Smooth muscle cell of the brain vasculature (primary cell): ENCODE measurements at regions not wholly inside any gene's neighbourhood (a gene's known extent, or its start where the extent isn't known, plus 50 kb on each side); places are given as distances from the start of the nearest gene placed in this dataset.

Experiments used
- DNase-seq: peaks from one replicate; pipeline ENCODE4 v3.0.0-alpha.2; 2012; ENCODE audit warnings: low read depth, low spot score

DNA sequence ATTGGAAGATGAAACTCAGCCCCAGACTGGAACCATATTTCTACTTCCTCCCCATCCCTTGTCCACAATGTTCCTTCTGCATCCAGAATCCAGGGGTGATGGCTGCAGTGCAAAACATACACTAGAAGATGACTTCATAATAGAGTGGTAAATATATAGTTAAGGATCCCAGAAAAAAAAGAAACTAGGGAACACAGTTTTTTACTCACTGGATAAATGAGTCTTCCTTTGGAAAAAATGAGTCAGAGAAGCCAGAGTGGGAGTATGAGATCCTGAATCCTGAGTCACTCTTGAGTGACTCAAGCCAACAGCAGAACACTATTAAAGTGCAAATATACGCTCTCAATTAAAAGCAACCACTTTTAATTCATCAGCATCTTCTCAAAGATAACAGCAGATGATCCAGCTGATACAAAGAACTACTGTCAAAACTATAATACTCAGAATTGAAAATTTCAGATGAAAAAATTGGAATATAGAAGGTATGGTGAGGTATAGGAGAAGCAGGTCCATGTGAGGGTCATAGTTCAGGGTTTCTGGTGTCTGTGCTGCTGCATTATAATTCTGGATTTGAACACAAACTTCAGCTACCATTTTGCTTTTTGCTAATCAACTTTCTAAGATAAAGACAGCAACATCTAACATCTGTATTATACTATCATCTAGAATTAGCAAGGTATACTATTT is 987.2 kb upstream of the CDH2 start:
- no peak for DNase-seq

GRCh38 chr18:29163596-29163995 is 986.7 kb upstream of the CDH2 start:
- DNase-seq, result no peak

DNA sequence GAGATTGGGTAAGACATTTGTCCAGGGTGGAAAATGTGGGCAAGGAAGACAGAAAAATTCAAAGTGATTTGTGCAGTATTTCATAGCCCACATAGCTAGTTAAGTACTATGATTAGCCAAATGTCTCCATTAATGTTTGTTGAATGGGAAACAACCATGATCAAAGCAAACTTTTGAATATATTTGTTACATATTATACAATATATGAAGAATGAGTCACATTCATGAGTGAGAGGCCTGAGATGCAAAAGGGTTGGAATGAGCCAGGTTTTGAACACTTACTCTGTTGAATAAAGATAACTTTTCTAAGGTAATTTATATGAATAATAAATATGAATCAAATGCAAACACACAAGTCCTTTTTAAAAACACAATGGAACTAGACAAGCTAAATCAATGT is 984.5 kb upstream of the CDH2 start:
- no peak for DNase-seq

DNA sequence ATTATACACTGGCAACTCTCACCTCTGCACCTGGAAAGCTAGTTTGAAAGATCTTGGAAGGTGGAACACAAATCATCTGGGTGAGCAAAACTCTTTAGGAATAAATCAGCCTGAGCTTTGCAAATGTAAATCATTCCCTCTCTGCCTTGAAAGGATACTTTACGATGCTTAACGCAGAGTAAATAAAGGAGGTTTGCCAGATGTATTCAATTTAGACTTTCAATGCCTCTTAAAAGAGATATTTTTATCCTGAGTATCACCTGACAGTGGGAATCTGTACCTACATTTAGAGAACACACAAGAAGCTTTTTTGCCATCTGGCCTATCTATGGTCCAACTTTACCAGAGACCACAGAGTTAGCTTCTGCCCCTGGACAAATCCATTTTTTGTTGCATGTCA is 983.2 kb upstream of the CDH2 start:
- DNase-seq, result no peak

GRCh38 chr18:29157905-29158304 is 981.0 kb upstream of the CDH2 start:
- no peak for DNase-seq

GRCh38 chr18:29157057-29157780 is 980.3 kb upstream of the CDH2 start:
- DNase-seq, result no peak

DNA sequence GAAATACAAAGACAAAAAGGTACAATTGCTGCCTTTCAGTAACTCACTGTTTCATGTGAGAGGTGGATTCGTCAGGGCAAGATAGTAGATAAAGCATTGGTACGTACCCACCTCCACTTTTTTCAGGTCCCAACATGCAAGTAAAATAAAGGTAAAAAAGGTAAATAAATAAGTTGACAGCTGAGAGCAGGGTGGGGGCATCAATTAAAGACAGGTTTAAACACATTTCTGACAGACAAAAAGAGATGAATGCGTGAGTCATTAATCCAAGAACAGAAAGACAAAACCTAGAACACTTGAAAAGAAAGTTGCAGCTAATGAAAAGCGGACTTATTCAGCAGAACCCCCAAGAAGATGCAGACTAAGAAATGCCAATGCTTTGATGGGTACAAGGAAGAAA is 979.6 kb upstream of the CDH2 start:
- DNase-seq, result no peak

- no peak for DNase-seq
Measured at GRCh38 chr18:29154758-29155725, 978.1 kb upstream of the CDH2 start.

DNA sequence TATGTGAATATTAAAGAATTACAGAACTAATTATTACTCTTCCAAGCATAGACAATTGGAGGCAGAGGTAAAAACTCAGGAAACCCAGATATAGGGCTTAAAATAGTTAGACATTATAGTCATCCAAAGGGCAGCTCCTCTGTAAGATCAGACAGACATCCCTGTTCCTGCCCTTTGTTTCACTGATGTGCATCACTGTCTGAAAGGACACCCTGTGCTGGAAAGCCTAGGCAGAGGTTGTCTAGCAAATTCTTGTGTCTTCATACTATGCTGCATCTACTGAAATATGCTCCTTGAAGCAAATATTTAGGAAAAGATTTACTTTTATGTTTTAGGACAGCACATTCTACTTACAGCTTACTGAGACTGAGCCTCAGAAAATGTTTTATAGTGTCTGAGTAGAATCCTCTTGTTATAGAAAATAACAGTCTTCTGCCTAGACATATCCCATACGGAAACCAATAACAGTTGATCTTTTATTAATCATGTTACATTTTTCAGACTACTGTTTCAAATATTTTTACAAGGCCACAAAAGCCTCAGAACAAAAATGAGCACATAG is 977.3 kb upstream of the CDH2 start:
- DNase-seq, result no peak

DNA sequence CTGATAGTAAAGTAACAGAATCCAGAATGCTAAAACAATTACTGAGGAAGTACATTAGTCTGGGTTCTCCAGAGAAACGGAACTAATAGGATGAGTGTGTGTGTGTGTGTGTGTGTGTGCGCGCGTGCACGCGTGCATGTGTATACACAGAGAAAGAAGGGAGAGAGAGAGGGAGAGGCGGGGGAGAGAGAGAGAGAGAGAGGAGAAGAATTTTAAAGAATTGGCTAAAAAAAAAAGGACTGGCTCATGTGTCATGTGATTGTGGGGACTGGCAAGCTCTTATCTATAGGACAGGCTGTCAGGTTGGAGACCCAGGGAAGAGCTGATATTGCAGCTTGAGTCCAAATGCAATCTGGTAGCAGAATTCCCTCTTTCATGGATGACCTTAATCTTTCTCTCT is 976.2 kb upstream of the CDH2 start:
- DNase-seq, result no peak

GRCh38 chr18:29147944-29148343 is 971.0 kb upstream of the CDH2 start:
- no peak for DNase-seq

- DNase-seq, result no peak
Measured at GRCh38 chr18:29146068-29146467, 969.1 kb upstream of the CDH2 start.

GRCh38 chr18:29140590-29140989 is 963.7 kb upstream of the CDH2 start:
- no peak for DNase-seq

DNA sequence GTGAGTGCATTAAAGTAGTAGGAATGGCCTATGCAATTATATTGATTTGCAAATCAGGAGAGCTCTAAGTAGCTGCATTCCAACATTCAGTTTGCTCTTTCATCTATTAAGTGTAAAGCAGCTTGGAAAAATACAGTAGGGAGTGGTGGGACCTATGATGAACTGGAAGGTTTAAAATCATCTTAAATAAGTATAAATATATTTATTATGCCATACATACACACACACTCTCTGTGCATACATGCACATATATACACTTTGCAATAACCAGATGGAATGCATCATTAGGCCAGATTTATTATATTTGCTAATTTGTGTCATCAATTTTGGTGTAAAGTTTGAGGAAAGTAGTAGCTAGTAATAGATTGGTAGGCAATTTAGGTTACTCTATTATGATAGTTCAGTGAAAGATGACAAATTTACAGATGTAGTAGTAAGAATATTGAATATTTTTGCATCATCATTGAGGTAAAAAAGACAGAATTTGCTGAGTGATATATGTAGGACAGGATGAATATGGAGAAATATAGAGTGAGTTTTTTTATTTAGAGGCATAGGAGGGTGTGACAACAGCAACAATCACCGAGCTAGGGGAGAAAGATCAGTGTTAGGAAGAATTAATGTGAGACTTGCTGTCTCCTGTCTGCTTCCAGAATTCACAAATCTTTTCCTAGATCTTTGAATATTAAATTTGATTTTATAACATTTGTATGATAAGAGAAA is 961.0 kb upstream of the CDH2 start:
- no peak for DNase-seq

DNA sequence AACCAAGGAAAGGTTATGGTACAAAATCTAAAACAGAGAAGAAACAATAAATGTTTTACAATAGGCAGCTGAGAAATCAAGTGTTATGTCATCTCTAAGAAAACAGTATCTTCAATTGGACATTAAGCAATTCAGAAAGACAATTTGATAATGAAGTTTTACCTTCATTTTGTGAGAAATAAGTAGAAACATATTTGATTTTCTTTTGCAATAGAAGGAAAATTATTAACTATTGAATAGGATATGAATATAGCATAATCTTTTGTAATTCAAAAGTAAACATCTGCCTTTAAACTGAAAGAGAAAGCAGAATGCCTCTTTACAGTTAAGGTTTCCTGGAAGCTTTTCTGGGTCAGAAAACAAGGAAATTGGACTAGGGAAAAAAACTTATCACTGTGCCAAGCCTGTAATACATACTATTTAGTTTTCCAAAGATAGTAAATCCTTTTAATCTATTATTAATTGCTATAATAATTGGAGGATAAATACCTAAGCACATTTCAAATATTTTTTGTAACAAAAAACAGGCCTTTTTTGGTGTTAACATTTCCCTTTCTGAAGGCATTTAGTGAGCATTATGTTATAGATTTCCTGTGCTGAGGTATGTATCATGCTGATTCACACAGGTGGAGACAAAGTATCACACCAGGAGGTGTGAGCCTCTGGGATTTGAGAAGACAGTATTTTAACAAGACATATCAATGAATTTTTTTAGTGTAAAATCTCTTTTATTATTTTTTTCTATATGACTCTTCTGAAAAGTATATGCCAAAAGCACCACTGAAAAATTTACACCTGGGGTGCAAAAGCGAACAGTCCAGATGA is 947.0 kb upstream of the CDH2 start:
- DNase-seq, result no peak

GRCh38 chr18:29104671-29105070 is 927.7 kb upstream of the CDH2 start:
- DNase-seq, result no peak

DNA sequence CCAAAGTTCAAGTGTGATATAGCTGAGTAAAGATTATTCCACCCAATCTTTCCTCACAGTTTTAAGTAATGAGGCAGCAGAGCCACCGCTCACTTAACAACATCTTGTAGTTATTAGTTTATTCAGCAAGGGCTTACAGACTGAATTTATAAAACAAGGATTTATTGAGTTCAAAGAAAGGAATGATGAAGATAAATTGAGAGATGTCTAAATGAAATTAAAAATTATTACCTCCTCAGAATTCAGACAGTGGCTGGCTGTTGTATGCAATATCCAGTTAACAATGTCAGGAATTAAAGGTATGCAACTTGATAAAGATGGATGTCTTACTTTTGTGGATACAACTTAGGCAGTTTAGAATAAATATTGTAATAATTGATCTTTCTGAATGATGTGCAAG is 927.3 kb upstream of the CDH2 start:
- no peak for DNase-seq

- no peak for DNase-seq
Measured at GRCh38 chr18:29096079-29096770, 919.3 kb upstream of the CDH2 start.

GRCh38 chr18:29087616-29088246 is 910.8 kb upstream of the CDH2 start:
- DNase-seq, result no peak
